ENCODE measurements at regions not wholly inside any gene's neighbourhood (a gene's known extent, or its start where the extent isn't known, plus 50 kb on each side); places are given as distances from the start of the nearest gene placed in this dataset.
"Not testable (repeated sequence)": the region's sequence is repeated elsewhere in the genome, so short reads cannot be mapped to it uniquely, and the experiment has no call there.

GRCh38 chr11:37142591-37142990 is 544.6 kb upstream of the RAG2 start:
- TF ChIP-seq CTCF (IDR thresholded peaks at IDR 0.05; ENCODE audit: insufficient read depth, low read length, poor library complexity, severe bottlenecking) = no peak
- H3K36me3 ChIP-seq (ENCODE audit: control insufficient read depth, insufficient read depth, low read length) = no peaks in the 10 kb centered on the region
- no peak overlapping the region for H3K4me3 ChIP-seq (replicated peaks; ENCODE audit: low read depth, low read length)
- no peaks in the 10 kb centered on the region for H3K27me3 ChIP-seq (replicated peaks; ENCODE audit: control insufficient read depth, insufficient read depth, low read length)
- no peak for DNase-seq (ENCODE audit: extremely low read depth, insufficient read length)

GRCh38 chr11:37141707-37142106 is 543.7 kb upstream of the RAG2 start:
- H3K36me3 ChIP-seq (ENCODE audit: control insufficient read depth, insufficient read depth, low read length) = no peaks in the 10 kb centered on the region
- H3K27me3 ChIP-seq (replicated peaks; ENCODE audit: control insufficient read depth, insufficient read depth, low read length) = no peaks in the 10 kb centered on the region
- no peak for TF ChIP-seq CTCF (IDR thresholded peaks at IDR 0.05; ENCODE audit: insufficient read depth, low read length, poor library complexity, severe bottlenecking)
- no peak for DNase-seq (ENCODE audit: extremely low read depth, insufficient read length)
- H3K4me3 ChIP-seq (replicated peaks; ENCODE audit: low read depth, low read length) = no peak overlapping the region

GRCh38 chr11:37135606-37136005 is 537.6 kb upstream of the RAG2 start:
- DNase-seq (ENCODE audit: extremely low read depth, insufficient read length); H3K4me3 ChIP-seq (replicated peaks; ENCODE audit: low read depth, low read length); H3K36me3 ChIP-seq (ENCODE audit: control insufficient read depth, insufficient read depth, low read length); H3K27me3 ChIP-seq (replicated peaks; ENCODE audit: control insufficient read depth, insufficient read depth, low read length): not testable (repeated sequence)

DNA sequence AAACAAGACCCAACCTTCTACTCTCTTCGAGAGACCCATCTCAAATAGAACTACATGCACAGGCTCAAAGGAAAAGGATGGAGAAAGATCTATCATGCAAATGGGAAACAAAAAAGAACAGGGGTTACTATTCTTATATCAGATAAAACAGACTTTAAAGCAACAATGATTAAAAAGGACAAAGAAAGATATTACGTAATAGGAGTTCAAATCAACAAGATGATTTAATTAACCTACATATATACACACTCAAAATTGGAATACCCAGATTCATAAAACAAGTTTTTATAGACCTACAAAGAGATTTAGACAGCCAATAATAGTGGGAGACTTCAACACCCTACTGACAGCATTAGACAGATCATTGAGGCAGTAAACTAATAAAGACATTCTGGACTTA is 536.6 kb upstream of the RAG2 start:
- H3K4me3 ChIP-seq (replicated peaks; ENCODE audit: low read depth, low read length) = no peak overlapping the region
- no peak for TF ChIP-seq CTCF (IDR thresholded peaks at IDR 0.05; ENCODE audit: insufficient read depth, low read length, poor library complexity, severe bottlenecking)
- H3K36me3 ChIP-seq (ENCODE audit: control insufficient read depth, insufficient read depth, low read length) = no peaks in the 10 kb centered on the region
- no peak for DNase-seq (ENCODE audit: extremely low read depth, insufficient read length)
- H3K27me3 ChIP-seq (replicated peaks; ENCODE audit: control insufficient read depth, insufficient read depth, low read length) = no peaks in the 10 kb centered on the region

- no peak for TF ChIP-seq CTCF (IDR thresholded peaks at IDR 0.05; ENCODE audit: insufficient read depth, low read length, poor library complexity, severe bottlenecking)
- Histone ChIP-seq H3K4me3 (replicated peaks; ENCODE audit: low read depth, low read length) (no peak overlapping the region), H3K27me3 (replicated peaks; ENCODE audit: control insufficient read depth, insufficient read depth, low read length) (no peaks in the 10 kb centered on the region), H3K36me3 (ENCODE audit: control insufficient read depth, insufficient read depth, low read length) (no peaks in the 10 kb centered on the region)
- no peak for DNase-seq (ENCODE audit: extremely low read depth, insufficient read length)
These were observed 526.3 kb upstream of the RAG2 start for GRCh38 chr11:37124384-37124783.

DNA sequence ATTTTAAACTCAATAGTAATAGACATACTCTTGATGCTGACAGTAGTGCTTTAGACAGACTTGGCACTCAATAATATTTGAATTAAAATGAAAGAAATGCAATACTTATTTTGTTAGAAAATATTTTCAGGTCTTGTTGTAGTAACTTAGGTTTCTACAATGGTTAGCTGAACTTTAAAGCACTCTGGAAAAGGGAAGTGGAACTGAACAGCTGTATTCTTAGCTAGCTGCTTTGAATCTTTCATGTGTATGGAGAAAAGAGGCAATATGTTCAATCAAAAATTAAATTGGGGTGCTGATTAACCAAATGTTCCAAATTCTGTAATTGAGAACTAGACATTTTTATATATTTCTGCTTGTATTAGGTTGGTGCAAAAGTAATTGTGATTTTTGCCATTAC is 517.9 kb upstream of the RAG2 start:
- no peak for DNase-seq (ENCODE audit: extremely low read depth, insufficient read length)
- Histone ChIP-seq H3K4me3 (replicated peaks; ENCODE audit: low read depth, low read length) (no peak overlapping the region), H3K36me3 (ENCODE audit: control insufficient read depth, insufficient read depth, low read length) (no peaks in the 10 kb centered on the region), H3K27me3 (replicated peaks; ENCODE audit: control insufficient read depth, insufficient read depth, low read length) (no peaks in the 10 kb centered on the region)
- TF ChIP-seq CTCF (IDR thresholded peaks at IDR 0.05; ENCODE audit: insufficient read depth, low read length, poor library complexity, severe bottlenecking) = no peak

All from GM06990 (cell line).